Gastroesophageal sphincter (tissue), 3 donors: ENCODE measurements at regions not wholly inside any gene's neighbourhood (a gene's known extent, or its start where the extent isn't known, plus 50 kb on each side); places are given as distances from the start of the nearest gene placed in this dataset.

Experiments
- POLR2AphosphoS5 ChIP-seq: sonication (generic); formaldehyde crosslinking; IDR thresholded peaks from one replicate; pipeline ENCODE4 v1.6.1; 2017; ENCODE audit warnings: antibody characterized with exemption
- TF ChIP-seq, protein P1 (sequence below), 4 experiments: fragments of 200-600 bp in 2 of 4; fragments of 450-650 bp in 2 of 4; sonication (generic) in 1 of 4; IDR thresholded peaks; one replicate each; pipeline ENCODE4 v1.5.1; 2017 to 2019; ENCODE audit warnings: antibody characterized with exemption in 4 of 4, mild to moderate bottlenecking in 2 of 4, moderate library complexity in 2 of 4

DNA sequence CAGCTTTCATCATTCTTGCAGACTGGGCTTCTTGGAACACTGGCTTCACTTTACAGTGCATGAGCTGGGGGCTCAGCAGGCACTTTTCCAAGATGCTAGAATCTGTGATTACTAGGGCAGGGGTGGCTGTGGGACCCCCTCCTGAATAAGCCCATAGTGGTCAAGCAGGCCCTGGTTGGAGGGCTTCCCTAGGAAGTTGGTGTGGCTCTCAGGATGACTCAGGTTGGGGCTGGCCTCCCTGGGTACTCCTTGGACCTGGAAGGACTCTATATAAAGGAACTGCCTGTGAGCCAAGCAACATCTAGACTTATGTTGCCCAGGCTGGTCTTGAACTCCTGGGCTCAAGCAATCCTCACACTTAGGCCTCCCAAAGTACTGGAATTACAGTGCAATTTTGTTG, 88.3 kb upstream of the HELT start:
- TF ChIP-seq, protein P1, sequence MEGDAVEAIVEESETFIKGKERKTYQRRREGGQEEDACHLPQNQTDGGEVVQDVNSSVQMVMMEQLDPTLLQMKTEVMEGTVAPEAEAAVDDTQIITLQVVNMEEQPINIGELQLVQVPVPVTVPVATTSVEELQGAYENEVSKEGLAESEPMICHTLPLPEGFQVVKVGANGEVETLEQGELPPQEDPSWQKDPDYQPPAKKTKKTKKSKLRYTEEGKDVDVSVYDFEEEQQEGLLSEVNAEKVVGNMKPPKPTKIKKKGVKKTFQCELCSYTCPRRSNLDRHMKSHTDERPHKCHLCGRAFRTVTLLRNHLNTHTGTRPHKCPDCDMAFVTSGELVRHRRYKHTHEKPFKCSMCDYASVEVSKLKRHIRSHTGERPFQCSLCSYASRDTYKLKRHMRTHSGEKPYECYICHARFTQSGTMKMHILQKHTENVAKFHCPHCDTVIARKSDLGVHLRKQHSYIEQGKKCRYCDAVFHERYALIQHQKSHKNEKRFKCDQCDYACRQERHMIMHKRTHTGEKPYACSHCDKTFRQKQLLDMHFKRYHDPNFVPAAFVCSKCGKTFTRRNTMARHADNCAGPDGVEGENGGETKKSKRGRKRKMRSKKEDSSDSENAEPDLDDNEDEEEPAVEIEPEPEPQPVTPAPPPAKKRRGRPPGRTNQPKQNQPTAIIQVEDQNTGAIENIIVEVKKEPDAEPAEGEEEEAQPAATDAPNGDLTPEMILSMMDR (IDR thresholded peaks at IDR 0.05), result no peak
- TF ChIP-seq POLR2AphosphoS5, result no peak
